HG03103 (cell line): ENCODE measurements at regions not wholly inside any gene's neighbourhood (a gene's known extent, or its start where the extent isn't known, plus 50 kb on each side); places are given as distances from the start of the nearest gene placed in this dataset.
"Not testable (repeated sequence)": the region's sequence is repeated elsewhere in the genome, so short reads cannot be mapped to it uniquely, and the experiment has no call there.

Experiments used
- ATAC-seq: cut with Tn5 transposase; IDR thresholded peaks from one replicate; pipeline ENCODE4 v1.9.1; 2021; ENCODE audit warnings: low read depth; ENCODE audit not compliant: unreplicated experiment

GRCh38 chr9:107856633-107857032, 367.1 kb upstream of the KLF4 start:
- no peak for ATAC-seq

DNA sequence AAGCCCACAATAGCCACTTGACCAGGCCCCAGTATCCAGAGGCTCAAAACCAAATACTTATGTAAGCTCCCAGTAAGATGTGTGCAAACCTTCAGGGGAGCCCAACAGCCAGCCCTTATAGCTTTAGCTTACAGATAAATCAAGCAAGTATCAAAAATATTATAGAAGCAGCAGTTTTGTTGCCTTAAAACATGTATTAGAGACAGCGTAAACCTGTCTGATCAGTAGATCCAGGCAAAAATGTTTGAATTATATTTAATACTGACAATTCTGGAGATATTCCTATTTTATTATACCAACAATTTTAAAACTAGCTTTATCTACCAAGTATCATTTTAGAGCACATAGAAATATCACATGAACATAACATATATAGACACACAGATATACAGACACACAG, 365.6 kb upstream of the KLF4 start:
- no peak for ATAC-seq

DNA sequence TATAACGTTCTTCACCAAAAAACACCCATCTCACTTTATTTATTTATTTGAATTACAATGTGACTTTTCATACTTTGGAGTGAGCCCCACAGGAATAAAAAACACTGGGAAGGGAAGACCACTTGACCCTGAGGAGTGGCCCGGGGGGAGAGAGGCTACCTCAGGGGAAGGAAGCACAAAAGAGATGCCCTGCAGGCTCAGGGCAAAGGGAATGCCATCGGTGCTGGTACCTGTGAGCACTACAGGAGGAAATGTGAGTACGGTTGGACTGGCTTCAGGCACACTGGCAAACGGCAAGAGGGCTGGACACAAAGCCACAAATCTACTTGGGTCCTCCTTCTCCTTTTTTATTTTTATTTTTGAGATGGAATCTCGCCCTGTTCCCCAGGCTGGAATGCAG, 363.9 kb upstream of the KLF4 start:
- ATAC-seq, result no peak

DNA sequence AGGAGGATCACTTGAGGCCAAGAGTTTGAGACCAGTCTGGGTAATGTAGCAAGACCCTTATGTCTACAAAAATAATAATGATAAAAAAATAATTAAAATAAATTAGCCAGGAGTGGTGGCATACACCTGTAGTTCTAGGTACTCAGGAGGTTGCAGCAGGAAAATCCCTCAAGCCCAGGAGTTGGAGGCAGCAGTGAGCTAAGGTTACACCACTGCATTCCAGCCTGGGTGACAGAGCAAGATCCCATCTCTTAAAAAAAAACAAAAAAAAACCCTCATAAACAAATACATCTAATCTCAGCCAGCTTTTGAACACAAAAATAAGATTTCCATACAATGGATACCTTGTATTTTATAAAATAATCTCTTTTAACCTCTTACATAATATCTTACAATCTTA, 363.3 kb upstream of the KLF4 start:
- no peak for ATAC-seq

- ATAC-seq, result no peak
Observed at GRCh38 chr9:107850653-107851052, 361.1 kb upstream of the KLF4 start.

DNA sequence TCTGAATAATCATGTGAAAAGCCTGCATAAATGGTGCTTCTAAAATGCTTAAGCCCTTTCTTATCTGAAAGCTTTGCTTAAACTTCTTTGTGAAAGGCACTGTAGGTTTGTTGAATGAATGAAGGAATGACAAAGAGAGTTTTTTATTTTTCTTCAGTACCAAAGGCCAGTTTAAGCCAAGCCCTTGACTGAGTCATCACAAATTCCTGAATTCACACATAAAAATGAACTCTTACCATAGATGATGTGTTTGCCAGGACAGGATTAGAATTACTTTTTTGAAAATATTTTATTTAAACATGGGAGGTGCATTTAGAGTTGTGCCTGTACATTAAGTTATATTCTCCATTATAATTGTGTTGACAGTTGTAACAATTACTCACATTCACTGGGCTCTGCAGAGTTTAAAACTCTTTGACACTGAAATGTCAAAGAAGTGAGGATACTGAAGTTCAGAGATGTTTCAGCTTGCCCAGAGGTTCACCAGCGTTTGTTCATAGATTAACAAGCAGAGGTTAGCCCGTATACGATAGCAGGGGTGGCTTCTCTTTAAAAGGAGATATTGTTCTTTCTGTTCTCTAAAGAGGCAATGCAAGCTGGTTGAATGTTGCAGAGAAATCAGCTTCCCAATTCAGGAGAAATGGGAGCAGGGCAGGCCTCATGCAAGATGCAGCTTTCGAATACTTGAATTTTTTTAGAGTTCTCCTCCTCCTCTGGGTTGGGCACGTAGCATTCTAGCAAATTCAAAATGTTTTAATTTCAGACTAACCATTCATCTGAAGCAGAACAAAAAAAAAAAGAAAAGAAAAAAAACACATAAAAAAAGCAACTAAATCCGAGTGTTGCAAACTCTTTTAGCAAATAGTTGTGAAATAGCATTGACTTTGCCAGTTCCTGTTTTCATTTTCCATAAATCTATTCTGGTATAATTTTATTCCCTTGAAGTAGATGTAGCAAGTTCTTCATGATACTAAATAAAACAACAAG, 358.7 kb upstream of the KLF4 start:
- no peak for ATAC-seq

DNA sequence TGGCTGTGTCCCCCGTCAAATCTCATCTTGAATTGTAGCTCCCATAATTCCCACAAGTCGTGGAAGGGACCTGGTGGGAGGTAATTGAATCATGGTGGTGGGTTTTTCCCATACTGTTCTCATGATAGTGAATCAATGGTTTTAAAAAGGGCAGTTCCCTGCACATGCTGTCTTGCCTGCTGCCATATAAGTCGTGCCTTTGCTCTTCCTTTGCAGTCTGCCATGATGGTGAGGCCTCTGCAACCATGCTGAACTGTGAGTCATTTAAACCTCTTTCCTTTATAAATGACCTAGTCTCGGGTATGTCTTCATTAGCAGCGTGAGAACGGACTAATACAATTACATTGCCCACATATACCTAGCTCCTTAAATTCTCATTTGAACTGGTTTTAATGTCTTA, 353.0 kb upstream of the KLF4 start:
- no peak for ATAC-seq

DNA sequence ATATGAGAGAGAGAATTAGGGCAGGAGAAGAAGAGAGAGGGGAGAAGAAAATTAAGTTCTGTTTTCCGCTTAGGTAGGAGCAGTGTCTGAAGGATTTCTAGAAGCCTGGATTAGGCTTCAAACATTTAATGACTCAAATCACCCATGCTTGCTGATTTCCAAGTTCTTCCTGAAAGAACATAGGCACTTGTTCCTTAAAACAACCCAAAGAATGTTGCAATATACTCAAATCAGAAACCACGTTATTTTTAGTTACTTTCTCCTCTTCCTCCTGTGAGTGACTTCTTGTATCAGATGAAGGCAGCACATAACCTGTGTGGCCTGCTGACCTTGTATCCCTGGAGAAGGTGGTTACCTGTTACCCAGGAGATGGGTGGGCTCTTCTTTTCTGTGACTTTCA, 351.5 kb upstream of the KLF4 start:
- ATAC-seq, result no peak

- ATAC-seq, result no peak
Observed at GRCh38 chr9:107839371-107839770, 349.8 kb upstream of the KLF4 start.

DNA sequence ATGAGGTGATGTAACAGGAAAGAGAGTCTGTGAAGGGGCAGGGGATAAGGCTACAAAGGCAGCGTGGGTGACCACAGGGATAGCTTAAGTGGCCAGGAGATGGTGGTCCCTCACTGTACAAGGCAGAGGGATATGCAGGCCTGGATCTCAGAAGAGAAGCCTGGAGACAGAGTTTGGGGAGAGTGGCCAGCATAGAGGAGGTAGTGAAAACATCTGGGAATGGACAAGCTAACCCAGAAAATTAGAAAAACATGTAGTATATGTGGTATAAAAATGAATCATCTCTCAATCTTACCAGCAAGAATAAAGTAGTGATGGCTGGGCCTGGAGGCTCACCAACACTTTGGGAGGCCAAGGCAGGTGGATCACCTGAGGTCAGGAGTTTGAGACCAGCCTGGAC, 349.2 kb upstream of the KLF4 start:
- no peak for ATAC-seq

- ATAC-seq, result no peak
Observed at GRCh38 chr9:107836300-107836699, 346.7 kb upstream of the KLF4 start.

DNA sequence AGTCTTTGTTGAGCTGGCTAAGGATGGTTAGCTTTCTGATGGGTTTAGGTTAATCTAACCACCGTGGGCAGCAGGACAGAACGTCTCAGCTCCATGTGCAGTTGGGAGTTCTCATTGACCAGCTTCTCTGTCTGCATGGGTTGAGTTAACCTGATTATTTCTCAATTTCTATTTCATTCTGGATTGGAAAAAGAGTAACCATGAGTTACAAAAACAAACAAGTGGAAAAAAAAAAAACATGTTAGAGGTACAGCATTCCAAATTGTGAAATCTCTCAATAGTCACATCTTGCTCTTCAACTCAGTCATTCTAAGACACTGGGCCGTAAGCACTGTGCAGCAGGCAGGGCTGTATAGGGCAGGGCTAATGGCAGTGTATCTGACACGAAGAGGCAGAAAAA, 343.7 kb upstream of the KLF4 start:
- no peak for ATAC-seq

DNA sequence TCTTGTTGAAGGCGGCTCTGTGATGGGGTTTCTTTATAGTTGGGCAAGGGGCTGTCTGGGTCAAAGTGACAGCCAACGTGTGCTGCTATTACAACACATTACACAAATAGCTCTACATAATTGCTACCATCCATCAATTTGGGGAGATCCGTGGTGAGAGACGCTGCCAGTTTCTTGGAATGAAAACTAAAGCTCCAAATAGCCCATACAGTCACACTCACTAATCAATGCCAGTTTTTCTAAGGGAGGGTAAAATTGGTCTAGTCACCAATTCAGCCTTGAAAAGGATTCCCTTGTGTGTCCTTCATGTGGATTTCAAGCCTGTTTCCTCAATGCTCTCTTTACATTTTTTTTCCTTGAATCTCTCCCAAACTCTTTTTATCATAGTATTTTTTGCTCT, 343.3 kb upstream of the KLF4 start:
- ATAC-seq, result no peak

DNA sequence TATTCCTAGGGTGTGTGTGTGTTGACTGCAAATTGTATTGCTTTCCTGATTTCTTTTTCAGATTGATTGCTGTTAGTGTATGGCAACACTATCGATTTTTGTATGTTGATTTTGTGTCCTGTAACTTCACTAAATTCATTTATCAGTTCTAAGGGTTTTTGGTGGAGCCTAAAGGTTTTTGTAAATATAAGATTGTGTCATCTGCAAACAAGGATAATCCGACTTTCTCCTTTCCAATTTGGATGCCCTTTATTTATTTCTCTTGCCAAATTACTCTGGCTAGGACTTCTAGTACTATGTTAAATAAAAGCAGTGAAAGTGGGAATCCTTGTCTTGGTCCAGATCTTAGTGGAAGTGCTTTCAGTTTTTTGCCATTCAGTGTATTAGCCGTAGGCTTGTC, 340.9 kb upstream of the KLF4 start:
- ATAC-seq, result no peak

DNA sequence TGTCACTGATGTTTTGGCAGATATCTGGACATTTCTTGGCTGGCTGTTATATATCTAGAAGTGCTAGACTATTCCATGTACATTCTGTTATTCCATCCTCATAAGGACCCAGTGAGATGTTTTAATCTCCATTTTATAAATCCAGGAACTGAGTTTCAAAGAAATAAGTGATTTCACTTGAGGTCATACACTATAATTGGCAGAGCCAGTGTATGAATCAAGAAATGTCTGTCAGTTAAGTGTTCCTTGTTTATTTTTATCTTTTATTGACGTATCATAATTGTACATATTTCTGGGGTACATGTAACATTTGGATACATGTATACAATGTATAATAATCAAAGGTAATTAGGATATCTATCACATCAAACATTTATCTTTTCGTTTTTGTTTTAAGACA, 338.3 kb upstream of the KLF4 start:
- no peak for ATAC-seq

DNA sequence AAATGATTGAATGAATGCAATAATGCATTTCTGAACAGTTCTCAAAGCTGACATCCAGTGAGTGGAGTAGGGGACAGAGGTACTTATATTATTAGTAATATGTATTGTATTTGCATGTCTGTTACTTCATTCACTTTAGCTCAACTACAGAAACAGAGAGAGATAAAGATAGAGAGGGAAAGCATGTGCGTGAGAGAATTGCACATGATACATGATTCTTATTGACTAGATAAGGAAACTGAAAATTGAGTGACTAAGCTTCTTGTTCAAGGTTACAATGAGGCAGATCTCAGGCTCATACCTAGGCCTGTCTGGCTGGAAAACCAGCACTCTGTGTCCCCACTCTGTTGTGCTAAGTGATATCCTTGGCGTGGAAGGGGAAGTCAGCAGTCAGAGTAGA, 337.7 kb upstream of the KLF4 start:
- ATAC-seq, result peak; percentile 80

- not testable (repeated sequence) for ATAC-seq
Observed at GRCh38 chr9:107826688-107826983, 337.1 kb upstream of the KLF4 start.

- no peak for ATAC-seq
Observed at GRCh38 chr9:107824556-107824955, 335.0 kb upstream of the KLF4 start.

GRCh38 chr9:107819772-107820565, 330.4 kb upstream of the KLF4 start:
- ATAC-seq, result no peak

DNA sequence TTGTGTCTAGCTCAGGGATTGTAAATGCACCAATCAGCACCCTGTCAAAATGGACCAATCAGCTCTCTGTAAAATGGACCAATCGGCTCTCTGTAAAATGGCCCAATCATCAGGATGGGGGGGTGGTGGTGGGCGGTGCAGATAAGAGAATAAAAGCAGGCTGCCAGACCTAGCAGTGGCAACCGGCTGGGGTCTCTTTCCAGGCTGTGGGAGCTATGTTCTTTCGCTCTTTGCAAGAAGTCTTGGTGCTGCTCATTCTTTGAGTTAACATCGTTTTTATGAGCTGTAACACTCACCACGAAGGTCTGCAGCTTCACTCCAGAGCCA, 328.9 kb upstream of the KLF4 start:
- not testable (repeated sequence) for ATAC-seq

DNA sequence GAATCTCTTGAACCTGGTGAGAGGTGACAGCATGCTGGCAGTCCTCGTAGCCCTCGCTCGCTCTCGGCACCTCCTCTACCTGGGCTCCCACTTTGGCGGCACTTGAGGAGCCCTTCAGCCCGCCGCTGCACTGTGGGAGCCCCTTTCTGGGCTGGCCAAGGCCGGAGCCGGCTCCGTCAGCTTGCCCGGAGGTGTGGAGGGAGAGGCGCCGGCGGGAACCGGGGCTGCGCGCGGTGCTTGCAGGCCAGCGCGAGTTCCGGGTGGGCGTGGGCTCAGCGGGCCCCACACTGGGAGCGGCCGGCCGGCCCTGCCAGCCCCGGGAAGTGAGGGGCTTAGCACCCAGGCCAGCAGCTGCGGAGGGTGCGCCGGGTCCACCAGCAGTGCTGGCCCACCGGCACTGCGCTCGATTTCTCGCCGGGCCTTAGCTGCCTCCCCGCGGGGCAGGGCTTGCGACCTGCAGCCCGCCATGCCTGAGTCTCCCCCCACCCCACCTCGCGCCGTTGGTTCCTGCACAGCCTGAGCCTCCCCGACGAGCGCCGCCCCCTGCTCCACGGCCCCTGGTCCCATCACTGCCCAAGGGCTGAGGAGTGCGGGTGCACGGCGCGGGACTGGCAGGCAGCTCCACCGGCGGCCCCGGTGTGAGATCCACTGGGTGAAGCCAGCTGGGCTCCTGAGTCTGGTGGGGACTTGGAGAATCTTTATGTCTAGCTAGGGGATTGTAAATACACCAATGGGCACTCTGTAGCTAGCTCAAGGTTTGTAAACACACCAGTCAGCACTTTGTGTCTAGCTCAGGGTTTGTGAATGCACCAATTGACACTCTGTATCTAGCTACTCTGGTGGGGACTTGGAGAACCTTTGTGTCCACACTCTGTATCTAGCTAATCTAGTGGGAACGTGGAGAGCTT, 328.3 kb upstream of the KLF4 start:
- ATAC-seq, result not testable (repeated sequence)
